GM23338 (cell line): ENCODE measurements at regions not wholly inside any gene's neighbourhood (a gene's known extent, or its start where the extent isn't known, plus 50 kb on each side); places are given as distances from the start of the nearest gene placed in this dataset.

Source experiments
- ATAC-seq: fragments of 200-7000 bp; cut with Tn5 transposase; 3 replicates; pipeline ENCODE4 v1.9.1; 2020
- DNase-seq: peaks from one replicate; pipeline ENCODE4 v3.0.0-alpha.2; 2015; ENCODE audit warnings: low spot score
- H2AFZ ChIP-seq: fragments of 200-600 bp; sonication (generic); 2 replicates; pipeline ENCODE4 v1.8.0; 2016; ENCODE audit warnings: antibody characterized with exemption, mild to moderate bottlenecking, moderate library complexity
- H3F3A ChIP-seq: fragments of 200-600 bp; sonication (generic); replicated peaks from 2 replicates; pipeline ENCODE4 v1.8.0; 2017; ENCODE audit warnings: antibody characterized with exemption, mixed run types, low read depth
- H3K27ac ChIP-seq: fragments of 200-600 bp; sonication (generic); 2 replicates; pipeline ENCODE4 v1.6.1; 2016; ENCODE audit warnings: low read depth
- H3K27me3 ChIP-seq: fragments of 200-600 bp; sonication (generic); 2 replicates; pipeline ENCODE4 v1.8.0; 2016; ENCODE audit warnings: mild to moderate bottlenecking, mixed run types, moderate library complexity; ENCODE audit not compliant: insufficient read depth
- H3K36me3 ChIP-seq: fragments of 200-600 bp; sonication (generic); 2 replicates; pipeline ENCODE4 v1.8.0; 2016; ENCODE audit warnings: mild to moderate bottlenecking; ENCODE audit not compliant: insufficient read depth
- H3K4me1 ChIP-seq: fragments of 200-600 bp; sonication (generic); 2 replicates; pipeline ENCODE4 v1.8.0; 2016; ENCODE audit warnings: mild to moderate bottlenecking, moderate library complexity; ENCODE audit not compliant: insufficient read depth
- H3K4me2 ChIP-seq: fragments of 200-600 bp; sonication (generic); 2 replicates; pipeline ENCODE4 v1.7.1; 2017; ENCODE audit warnings: mixed run types
- H3K4me3 ChIP-seq: fragments of 200-600 bp; sonication (generic); 2 replicates; pipeline ENCODE4 v1.6.1; 2016; ENCODE audit warnings: mixed run types
- H3K79me2 ChIP-seq: fragments of 200-600 bp; sonication (generic); replicated peaks from 2 replicates; pipeline ENCODE4 v1.8.0; 2017; ENCODE audit warnings: mild to moderate bottlenecking; ENCODE audit not compliant: insufficient read depth
- H3K9me2 ChIP-seq: fragments of 200-600 bp; sonication (generic); 2 replicates; pipeline ENCODE4 v1.8.0; 2017; ENCODE audit not compliant: insufficient read depth
- H4K20me1 ChIP-seq: fragments of 200-600 bp; sonication (generic); replicated peaks from 2 replicates; pipeline ENCODE4 v1.8.0; 2017; ENCODE audit warnings: mild to moderate bottlenecking; ENCODE audit not compliant: insufficient read depth
- H3K27ac Mint-ChIP-seq: 2 replicates; pipeline ENCODE4 v1.8.0; 2020; ENCODE audit warnings: inconsistent platforms, mild to moderate bottlenecking, moderate library complexity, mixed read lengths
- H3K27me3 Mint-ChIP-seq: 3 replicates; pipeline ENCODE4 v1.8.0; 2022; ENCODE audit warnings: low read depth, mild to moderate bottlenecking, moderate library complexity, mixed read lengths, inconsistent platforms; ENCODE audit not compliant: insufficient read depth, poor library complexity
- H3K36me3 Mint-ChIP-seq: 3 replicates; pipeline ENCODE4 v1.8.0; 2021; ENCODE audit warnings: low read depth, mild to moderate bottlenecking, inconsistent platforms, moderate library complexity, mixed read lengths
- H3K4me1 Mint-ChIP-seq: 3 replicates; pipeline ENCODE4 v1.8.0; 2020; ENCODE audit warnings: mild to moderate bottlenecking, inconsistent platforms, mixed read lengths
- H3K4me3 Mint-ChIP-seq: 3 replicates; pipeline ENCODE4 v1.8.0; 2021; ENCODE audit warnings: moderate library complexity, mild to moderate bottlenecking, inconsistent platforms, mixed read lengths
- H3K9me3 Mint-ChIP-seq: 3 replicates; pipeline ENCODE4 v1.8.0; 2020; ENCODE audit warnings: moderate library complexity, mild to moderate bottlenecking, inconsistent platforms, mixed read lengths
- ETS1 ChIP-seq: IDR thresholded peaks from 2 replicates; pipeline ENCODE4 v1.6.1; 2016; ENCODE audit warnings: antibody characterized with exemption
- EZH2 ChIP-seq: fragments of 200-600 bp; sonication (generic); IDR thresholded peaks from one replicate; pipeline ENCODE4 v1.8.0; 2017; ENCODE audit warnings: antibody characterized with exemption, mild to moderate bottlenecking, low read depth; ENCODE audit not compliant: unreplicated experiment
- EZH2phosphoT487 ChIP-seq: fragments of 200-600 bp; sonication (generic); IDR thresholded peaks from one replicate; pipeline ENCODE4 v1.8.1; 2018; ENCODE audit warnings: antibody characterized with exemption; ENCODE audit not compliant: unreplicated experiment
- JUNB ChIP-seq: IDR thresholded peaks from one replicate; pipeline ENCODE4 v1.6.1; 2016; ENCODE audit warnings: antibody characterized with exemption; ENCODE audit not compliant: unreplicated experiment
- NANOG ChIP-seq: IDR thresholded peaks from 2 replicates; pipeline ENCODE4 v1.6.1; 2016; ENCODE audit warnings: antibody characterized with exemption, borderline replicate concordance
- POLR2AphosphoS5 ChIP-seq: IDR thresholded peaks from 2 replicates; pipeline ENCODE4 v1.6.1; 2016; ENCODE audit warnings: antibody characterized with exemption, low read depth
- STAT1 ChIP-seq: IDR thresholded peaks from one replicate; pipeline ENCODE4 v1.6.1; 2016; ENCODE audit warnings: antibody characterized with exemption; ENCODE audit not compliant: unreplicated experiment
- ZNF114 ChIP-seq: fragments of 250-450 bp; sonication (Bioruptor Pico); IDR thresholded peaks from 2 replicates; pipeline ENCODE4 v1.5.0; 2020; ENCODE audit warnings: mild to moderate bottlenecking, moderate library complexity
- ZNF331 ChIP-seq: fragments of 250-450 bp; sonication (Bioruptor Pico); IDR thresholded peaks from 2 replicates; pipeline ENCODE4 v1.5.0; 2020; ENCODE audit warnings: low read depth, mild to moderate bottlenecking, moderate library complexity
- TF ChIP-seq, protein P1 (sequence below): fragments of 250-450 bp; sonication (Bioruptor Pico); IDR thresholded peaks from 2 replicates; pipeline ENCODE4 v1.5.0; 2020; ENCODE audit warnings: mild to moderate bottlenecking, moderate library complexity
- TF ChIP-seq, protein P2 (sequence below), 2 experiments: fragments of 200-600 bp in 1 of 2; sonication (generic) in 1 of 2; conservative IDR thresholded peaks; 2 replicates each; pipeline versions ENCODE4 v1.5.1 to v1.6.1; 2016 to 2017; ENCODE audit warnings: antibody characterized with exemption in 2 of 2, low read depth in 2 of 2, mild to moderate bottlenecking in 2 of 2, moderate library complexity in 1 of 2
- TF ChIP-seq, protein P3 (sequence below): IDR thresholded peaks from one replicate; pipeline ENCODE4 v1.6.1; 2018; ENCODE audit warnings: antibody characterized with exemption; ENCODE audit not compliant: unreplicated experiment

- Histone ChIP-seq H3K4me2 (no peak overlapping the region), H3F3A (no peaks in the 10 kb centered on the region), H3K9me2 (0 out of 2 replicates have a peak, but pooled peaks cover 8% of the 10 kb centered on the region), H3K79me2 (no peaks in the 10 kb centered on the region), H3K27me3 (no peaks in the 10 kb centered on the region), H3K27ac (no peak overlapping the region), H3K4me1 (no peaks in the 10 kb centered on the region; the same call in 1 of the 2 replicates), H2AFZ (no peak overlapping the region), H3K36me3 (no peaks in the 10 kb centered on the region), H3K4me3 (no peak overlapping the region), H4K20me1 (no peaks in the 10 kb centered on the region; the same call in 1 of the 2 replicates)
- no peak overlapping the region for H3K27ac Mint-ChIP-seq
- DNase-seq (no peak), ATAC-seq (no peak)
- peaks cover 14% of the 10 kb centered on the region for H3K27me3 Mint-ChIP-seq
- peaks cover 14% of the 10 kb centered on the region for H3K4me1 Mint-ChIP-seq
- TF ChIP-seq STAT1 = no peak
- no peak for TF ChIP-seq POLR2AphosphoS5
- no peak for TF ChIP-seq ETS1
- TF ChIP-seq, protein P1, sequence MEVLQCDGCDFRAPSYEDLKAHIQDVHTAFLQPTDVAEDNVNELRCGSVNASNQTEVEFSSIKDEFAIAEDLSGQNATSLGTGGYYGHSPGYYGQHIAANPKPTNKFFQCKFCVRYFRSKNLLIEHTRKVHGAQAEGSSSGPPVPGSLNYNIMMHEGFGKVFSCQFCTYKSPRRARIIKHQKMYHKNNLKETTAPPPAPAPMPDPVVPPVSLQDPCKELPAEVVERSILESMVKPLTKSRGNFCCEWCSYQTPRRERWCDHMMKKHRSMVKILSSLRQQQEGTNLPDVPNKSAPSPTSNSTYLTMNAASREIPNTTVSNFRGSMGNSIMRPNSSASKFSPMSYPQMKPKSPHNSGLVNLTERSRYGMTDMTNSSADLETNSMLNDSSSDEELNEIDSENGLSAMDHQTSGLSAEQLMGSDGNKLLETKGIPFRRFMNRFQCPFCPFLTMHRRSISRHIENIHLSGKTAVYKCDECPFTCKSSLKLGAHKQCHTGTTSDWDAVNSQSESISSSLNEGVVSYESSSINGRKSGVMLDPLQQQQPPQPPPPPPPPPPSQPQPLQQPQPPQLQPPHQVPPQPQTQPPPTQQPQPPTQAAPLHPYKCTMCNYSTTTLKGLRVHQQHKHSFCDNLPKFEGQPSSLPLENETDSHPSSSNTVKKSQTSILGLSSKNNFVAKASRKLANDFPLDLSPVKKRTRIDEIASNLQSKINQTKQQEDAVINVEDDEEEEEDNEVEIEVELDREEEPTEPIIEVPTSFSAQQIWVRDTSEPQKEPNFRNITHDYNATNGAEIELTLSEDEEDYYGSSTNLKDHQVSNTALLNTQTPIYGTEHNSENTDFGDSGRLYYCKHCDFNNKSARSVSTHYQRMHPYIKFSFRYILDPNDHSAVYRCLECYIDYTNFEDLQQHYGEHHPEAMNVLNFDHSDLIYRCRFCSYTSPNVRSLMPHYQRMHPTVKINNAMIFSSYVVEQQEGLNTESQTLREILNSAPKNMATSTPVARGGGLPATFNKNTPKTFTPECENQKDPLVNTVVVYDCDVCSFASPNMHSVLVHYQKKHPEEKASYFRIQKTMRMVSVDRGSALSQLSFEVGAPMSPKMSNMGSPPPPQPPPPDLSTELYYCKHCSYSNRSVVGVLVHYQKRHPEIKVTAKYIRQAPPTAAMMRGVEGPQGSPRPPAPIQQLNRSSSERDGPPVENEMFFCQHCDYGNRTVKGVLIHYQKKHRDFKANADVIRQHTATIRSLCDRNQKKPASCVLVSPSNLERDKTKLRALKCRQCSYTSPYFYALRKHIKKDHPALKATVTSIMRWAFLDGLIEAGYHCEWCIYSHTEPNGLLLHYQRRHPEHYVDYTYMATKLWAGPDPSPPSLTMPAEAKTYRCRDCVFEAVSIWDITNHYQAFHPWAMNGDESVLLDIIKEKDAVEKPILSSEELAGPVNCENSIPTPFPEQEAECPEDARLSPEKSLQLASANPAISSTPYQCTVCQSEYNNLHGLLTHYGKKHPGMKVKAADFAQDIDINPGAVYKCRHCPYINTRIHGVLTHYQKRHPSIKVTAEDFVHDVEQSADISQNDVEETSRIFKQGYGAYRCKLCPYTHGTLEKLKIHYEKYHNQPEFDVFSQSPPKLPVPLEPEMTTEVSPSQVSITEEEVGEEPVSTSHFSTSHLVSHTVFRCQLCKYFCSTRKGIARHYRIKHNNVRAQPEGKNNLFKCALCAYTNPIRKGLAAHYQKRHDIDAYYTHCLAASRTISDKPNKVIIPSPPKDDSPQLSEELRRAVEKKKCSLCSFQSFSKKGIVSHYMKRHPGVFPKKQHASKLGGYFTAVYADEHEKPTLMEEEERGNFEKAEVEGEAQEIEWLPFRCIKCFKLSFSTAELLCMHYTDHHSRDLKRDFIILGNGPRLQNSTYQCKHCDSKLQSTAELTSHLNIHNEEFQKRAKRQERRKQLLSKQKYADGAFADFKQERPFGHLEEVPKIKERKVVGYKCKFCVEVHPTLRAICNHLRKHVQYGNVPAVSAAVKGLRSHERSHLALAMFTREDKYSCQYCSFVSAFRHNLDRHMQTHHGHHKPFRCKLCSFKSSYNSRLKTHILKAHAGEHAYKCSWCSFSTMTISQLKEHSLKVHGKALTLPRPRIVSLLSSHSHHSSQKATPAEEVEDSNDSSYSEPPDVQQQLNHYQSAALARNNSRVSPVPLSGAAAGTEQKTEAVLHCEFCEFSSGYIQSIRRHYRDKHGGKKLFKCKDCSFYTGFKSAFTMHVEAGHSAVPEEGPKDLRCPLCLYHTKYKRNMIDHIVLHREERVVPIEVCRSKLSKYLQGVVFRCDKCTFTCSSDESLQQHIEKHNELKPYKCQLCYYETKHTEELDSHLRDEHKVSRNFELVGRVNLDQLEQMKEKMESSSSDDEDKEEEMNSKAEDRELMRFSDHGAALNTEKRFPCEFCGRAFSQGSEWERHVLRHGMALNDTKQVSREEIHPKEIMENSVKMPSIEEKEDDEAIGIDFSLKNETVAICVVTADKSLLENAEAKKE (CRISPR knock-in tag) = no peak
- no peak for TF ChIP-seq JUNB
- TF ChIP-seq, protein P2, sequence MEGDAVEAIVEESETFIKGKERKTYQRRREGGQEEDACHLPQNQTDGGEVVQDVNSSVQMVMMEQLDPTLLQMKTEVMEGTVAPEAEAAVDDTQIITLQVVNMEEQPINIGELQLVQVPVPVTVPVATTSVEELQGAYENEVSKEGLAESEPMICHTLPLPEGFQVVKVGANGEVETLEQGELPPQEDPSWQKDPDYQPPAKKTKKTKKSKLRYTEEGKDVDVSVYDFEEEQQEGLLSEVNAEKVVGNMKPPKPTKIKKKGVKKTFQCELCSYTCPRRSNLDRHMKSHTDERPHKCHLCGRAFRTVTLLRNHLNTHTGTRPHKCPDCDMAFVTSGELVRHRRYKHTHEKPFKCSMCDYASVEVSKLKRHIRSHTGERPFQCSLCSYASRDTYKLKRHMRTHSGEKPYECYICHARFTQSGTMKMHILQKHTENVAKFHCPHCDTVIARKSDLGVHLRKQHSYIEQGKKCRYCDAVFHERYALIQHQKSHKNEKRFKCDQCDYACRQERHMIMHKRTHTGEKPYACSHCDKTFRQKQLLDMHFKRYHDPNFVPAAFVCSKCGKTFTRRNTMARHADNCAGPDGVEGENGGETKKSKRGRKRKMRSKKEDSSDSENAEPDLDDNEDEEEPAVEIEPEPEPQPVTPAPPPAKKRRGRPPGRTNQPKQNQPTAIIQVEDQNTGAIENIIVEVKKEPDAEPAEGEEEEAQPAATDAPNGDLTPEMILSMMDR (conservative IDR thresholded peaks at IDR 0.05; ENCODE audit: low read depth in 2 of 2) = no peak
- TF ChIP-seq NANOG = no peak
- no peak for TF ChIP-seq EZH2phosphoT487
- no peak for TF ChIP-seq ZNF114 (CRISPR knock-in tag)
- TF ChIP-seq EZH2 = no peak
- no peak for TF ChIP-seq ZNF331
- TF ChIP-seq, protein P3, sequence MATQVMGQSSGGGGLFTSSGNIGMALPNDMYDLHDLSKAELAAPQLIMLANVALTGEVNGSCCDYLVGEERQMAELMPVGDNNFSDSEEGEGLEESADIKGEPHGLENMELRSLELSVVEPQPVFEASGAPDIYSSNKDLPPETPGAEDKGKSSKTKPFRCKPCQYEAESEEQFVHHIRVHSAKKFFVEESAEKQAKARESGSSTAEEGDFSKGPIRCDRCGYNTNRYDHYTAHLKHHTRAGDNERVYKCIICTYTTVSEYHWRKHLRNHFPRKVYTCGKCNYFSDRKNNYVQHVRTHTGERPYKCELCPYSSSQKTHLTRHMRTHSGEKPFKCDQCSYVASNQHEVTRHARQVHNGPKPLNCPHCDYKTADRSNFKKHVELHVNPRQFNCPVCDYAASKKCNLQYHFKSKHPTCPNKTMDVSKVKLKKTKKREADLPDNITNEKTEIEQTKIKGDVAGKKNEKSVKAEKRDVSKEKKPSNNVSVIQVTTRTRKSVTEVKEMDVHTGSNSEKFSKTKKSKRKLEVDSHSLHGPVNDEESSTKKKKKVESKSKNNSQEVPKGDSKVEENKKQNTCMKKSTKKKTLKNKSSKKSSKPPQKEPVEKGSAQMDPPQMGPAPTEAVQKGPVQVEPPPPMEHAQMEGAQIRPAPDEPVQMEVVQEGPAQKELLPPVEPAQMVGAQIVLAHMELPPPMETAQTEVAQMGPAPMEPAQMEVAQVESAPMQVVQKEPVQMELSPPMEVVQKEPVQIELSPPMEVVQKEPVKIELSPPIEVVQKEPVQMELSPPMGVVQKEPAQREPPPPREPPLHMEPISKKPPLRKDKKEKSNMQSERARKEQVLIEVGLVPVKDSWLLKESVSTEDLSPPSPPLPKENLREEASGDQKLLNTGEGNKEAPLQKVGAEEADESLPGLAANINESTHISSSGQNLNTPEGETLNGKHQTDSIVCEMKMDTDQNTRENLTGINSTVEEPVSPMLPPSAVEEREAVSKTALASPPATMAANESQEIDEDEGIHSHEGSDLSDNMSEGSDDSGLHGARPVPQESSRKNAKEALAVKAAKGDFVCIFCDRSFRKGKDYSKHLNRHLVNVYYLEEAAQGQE = no peak
- H3K9me3 Mint-ChIP-seq = no peaks in the 10 kb centered on the region
- H3K4me3 Mint-ChIP-seq = no peak overlapping the region
- H3K36me3 Mint-ChIP-seq = no peaks in the 10 kb centered on the region
Observed at GRCh38 chr17:79524213-79525187, 86.4 kb downstream of the RBFOX3 start.
